Neutrophil (primary cell): ENCODE measurements at regions not wholly inside any gene's neighbourhood (a gene's known extent, or its start where the extent isn't known, plus 50 kb on each side); places are given as distances from the start of the nearest gene placed in this dataset.

Experiments used
- H3K27ac ChIP-seq: fragments of 200-600 bp; sonication (generic); 2 replicates; pipeline ENCODE4 v1.5.1; 2016; ENCODE audit warnings: mild to moderate bottlenecking, moderate library complexity
- H3K27me3 ChIP-seq: fragments of 200-600 bp; sonication (generic); 2 replicates; pipeline ENCODE4 v1.6.0; 2016; ENCODE audit warnings: mild to moderate bottlenecking
- H3K36me3 ChIP-seq: fragments of 200-600 bp; sonication (generic); 2 replicates; pipeline ENCODE4 v1.5.1; 2017
- H3K4me1 ChIP-seq, 2 experiments: fragments of 200-600 bp in 1 of 2; sonication (generic) in 1 of 2; 1 replicate in 1 of 2; 2 replicates in 1 of 2; pipeline versions ENCODE4 v1.5.1 to v1.6.1; 2013 to 2016; ENCODE audit warnings: low read depth in 1 of 2, low read length in 1 of 2, mild to moderate bottlenecking in 1 of 2, moderate library complexity in 1 of 2; ENCODE audit not compliant: control insufficient read depth in 1 of 2, insufficient read depth in 1 of 2
- H3K4me3 ChIP-seq, 2 experiments: fragments of 200-600 bp in 1 of 2; sonication (generic) in 1 of 2; 1 replicate in 1 of 2; 2 replicates in 1 of 2; pipeline ENCODE4 v1.5.1; 2013 to 2016; ENCODE audit warnings: low read depth in 1 of 2, low read length in 1 of 2, mild to moderate bottlenecking in 1 of 2, moderate library complexity in 1 of 2
- H3K9me3 ChIP-seq: fragments of 200-600 bp; sonication (generic); 2 replicates; pipeline ENCODE4 v1.5.1; 2016
- TF ChIP-seq, protein P1 (sequence below): fragments of 200-600 bp; sonication (generic); IDR thresholded peaks from 2 replicates; pipeline ENCODE4 v1.5.1; 2016; ENCODE audit warnings: antibody characterized with exemption

DNA sequence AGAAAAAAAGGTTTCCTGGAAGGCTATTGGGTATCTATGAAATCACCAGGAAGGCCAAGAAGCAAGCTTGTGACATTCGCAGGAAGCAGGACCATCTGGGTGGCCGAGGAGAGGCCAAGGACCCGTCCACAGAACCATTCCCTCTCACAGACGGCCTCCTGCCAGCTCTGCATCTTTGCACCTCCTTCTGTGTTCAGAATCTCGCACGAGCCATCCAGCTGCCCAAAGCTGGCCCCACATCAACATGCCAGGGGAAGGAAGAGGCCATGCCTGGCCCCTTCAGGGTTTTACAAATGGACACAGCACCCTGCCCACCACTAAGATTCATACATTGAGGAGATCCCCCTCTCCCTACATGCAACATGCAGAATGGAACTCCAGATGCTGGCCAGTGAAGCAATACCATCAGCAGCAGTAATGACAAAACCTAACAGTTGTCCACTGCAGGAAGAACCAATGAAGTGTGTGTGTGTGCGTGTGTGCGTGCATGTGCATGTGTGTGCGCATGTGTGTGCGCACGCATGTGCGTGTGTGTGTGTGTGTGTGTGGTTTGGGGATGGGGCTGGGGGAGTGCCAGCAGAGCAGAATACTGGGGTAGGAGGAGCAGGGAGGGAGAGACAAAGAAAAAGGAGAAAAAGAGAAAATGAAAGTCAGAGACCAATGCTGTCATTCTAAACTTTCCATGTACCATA is 184.2 kb upstream of the FOXQ1 start:
- Histone ChIP-seq H3K36me3 (no peaks in the 10 kb centered on the region), H3K27ac (no peak overlapping the region), H3K4me1 (no peaks in the 10 kb centered on the region), H3K9me3 (no peaks in the 10 kb centered on the region), H3K27me3 (no peaks in the 10 kb centered on the region), H3K4me3 (no peak overlapping the region)
- TF ChIP-seq, protein P1, sequence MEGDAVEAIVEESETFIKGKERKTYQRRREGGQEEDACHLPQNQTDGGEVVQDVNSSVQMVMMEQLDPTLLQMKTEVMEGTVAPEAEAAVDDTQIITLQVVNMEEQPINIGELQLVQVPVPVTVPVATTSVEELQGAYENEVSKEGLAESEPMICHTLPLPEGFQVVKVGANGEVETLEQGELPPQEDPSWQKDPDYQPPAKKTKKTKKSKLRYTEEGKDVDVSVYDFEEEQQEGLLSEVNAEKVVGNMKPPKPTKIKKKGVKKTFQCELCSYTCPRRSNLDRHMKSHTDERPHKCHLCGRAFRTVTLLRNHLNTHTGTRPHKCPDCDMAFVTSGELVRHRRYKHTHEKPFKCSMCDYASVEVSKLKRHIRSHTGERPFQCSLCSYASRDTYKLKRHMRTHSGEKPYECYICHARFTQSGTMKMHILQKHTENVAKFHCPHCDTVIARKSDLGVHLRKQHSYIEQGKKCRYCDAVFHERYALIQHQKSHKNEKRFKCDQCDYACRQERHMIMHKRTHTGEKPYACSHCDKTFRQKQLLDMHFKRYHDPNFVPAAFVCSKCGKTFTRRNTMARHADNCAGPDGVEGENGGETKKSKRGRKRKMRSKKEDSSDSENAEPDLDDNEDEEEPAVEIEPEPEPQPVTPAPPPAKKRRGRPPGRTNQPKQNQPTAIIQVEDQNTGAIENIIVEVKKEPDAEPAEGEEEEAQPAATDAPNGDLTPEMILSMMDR: no peak

DNA sequence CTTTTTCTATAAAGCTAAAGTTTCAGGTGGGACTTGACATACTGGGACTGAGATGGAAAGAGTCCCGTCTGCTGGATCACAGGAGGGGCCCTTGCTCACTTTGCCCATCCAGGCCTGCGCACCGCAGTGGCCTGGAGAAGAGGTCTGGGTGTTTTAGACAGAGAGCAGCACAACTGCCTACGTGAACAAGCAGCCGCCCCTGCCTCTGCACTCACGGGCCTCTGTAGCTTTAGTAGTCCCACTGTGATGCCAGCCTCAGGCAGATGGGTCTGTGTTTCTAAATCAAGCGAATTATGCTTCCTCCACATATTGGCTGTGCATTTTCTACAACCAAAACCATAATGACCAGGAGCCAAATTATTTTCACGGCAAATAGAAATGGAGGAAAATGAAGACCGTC is 184.8 kb upstream of the FOXQ1 start:
- H3K4me1 ChIP-seq: no peaks in the 10 kb centered on the region
- no peaks in the 10 kb centered on the region for H3K36me3 ChIP-seq
- H3K4me3 ChIP-seq: no peak overlapping the region
- no peak overlapping the region for H3K27ac ChIP-seq
- no peaks in the 10 kb centered on the region for H3K9me3 ChIP-seq
- no peaks in the 10 kb centered on the region for H3K27me3 ChIP-seq
- TF ChIP-seq, protein P1: no peak

DNA sequence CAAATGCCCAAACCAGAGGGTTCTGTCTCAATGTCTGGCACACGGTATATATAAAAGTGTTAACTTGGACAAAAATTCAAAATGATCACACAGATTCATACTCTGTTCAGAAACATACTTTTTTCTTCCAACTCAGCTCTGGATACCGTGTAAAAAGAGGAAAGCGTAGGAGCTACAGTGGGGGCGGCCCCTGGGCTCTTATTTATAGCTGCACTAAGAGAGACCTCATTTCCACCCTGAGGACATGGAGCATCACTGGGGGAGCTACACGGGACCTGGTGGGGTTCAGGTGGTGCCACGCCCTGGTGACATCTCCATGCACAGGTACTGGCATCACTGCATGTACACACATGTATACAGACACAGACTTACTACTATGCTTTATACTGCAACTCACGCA is 185.9 kb upstream of the FOXQ1 start:
- TF ChIP-seq, protein P1: no peak
- no peaks in the 10 kb centered on the region for H3K36me3 ChIP-seq
- H3K9me3 ChIP-seq: no peaks in the 10 kb centered on the region
- no peaks in the 10 kb centered on the region for H3K4me1 ChIP-seq
- H3K27ac ChIP-seq: no peak overlapping the region
- H3K4me3 ChIP-seq: no peak overlapping the region
- H3K27me3 ChIP-seq: no peaks in the 10 kb centered on the region

DNA sequence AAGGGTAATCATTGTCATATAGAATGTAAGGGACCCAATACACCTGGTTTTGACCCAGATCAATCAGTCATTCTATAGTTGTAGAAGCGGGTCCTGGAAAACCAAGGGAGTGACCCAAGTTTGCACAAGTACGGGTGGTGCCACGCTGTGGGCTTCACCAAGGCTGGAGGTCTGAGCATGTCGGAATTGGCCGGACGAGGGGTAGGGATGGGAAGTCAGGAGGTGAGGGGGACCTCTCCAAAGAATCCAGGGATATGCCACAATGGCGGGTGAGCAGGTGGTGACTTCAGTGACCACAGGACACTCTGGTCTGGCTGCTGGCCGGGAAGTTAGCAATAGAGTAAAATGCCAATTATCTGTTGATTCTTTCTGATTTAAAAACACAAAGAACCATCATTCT is 186.6 kb upstream of the FOXQ1 start:
- Histone ChIP-seq H3K27me3 (no peaks in the 10 kb centered on the region), H3K9me3 (no peaks in the 10 kb centered on the region), H3K36me3 (no peaks in the 10 kb centered on the region), H3K4me3 (no peak overlapping the region), H3K27ac (no peak overlapping the region), H3K4me1 (no peaks in the 10 kb centered on the region)
- TF ChIP-seq, protein P1: no peak

DNA sequence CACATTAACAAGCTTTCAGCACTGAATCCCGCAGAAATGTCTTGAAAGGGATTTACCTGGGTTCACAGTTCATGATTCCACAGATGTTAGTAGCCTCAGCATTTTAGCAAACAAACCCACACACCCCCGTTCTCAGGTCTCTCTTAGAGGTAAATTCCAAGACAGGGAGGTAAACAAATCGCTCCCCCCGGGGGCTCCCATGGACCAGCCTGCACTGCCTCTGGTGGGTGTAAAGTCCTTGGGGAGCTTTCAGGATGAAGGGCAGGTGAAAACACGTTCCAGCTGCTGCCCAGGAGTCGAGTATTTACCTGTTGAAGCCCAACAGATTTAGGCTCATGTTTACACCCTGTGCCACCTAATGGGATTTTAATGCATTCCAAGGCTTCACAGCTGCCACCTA is 187.0 kb upstream of the FOXQ1 start:
- no peaks in the 10 kb centered on the region for H3K4me1 ChIP-seq
- H3K9me3 ChIP-seq: no peaks in the 10 kb centered on the region
- no peak overlapping the region for H3K4me3 ChIP-seq
- no peaks in the 10 kb centered on the region for H3K36me3 ChIP-seq
- TF ChIP-seq, protein P1: no peak
- H3K27me3 ChIP-seq: no peaks in the 10 kb centered on the region
- H3K27ac ChIP-seq: no peak overlapping the region
